ENCODE measurements at regions not wholly inside any gene's neighbourhood (a gene's known extent, or its start where the extent isn't known, plus 50 kb on each side); places are given as distances from the start of the nearest gene placed in this dataset.

DNA sequence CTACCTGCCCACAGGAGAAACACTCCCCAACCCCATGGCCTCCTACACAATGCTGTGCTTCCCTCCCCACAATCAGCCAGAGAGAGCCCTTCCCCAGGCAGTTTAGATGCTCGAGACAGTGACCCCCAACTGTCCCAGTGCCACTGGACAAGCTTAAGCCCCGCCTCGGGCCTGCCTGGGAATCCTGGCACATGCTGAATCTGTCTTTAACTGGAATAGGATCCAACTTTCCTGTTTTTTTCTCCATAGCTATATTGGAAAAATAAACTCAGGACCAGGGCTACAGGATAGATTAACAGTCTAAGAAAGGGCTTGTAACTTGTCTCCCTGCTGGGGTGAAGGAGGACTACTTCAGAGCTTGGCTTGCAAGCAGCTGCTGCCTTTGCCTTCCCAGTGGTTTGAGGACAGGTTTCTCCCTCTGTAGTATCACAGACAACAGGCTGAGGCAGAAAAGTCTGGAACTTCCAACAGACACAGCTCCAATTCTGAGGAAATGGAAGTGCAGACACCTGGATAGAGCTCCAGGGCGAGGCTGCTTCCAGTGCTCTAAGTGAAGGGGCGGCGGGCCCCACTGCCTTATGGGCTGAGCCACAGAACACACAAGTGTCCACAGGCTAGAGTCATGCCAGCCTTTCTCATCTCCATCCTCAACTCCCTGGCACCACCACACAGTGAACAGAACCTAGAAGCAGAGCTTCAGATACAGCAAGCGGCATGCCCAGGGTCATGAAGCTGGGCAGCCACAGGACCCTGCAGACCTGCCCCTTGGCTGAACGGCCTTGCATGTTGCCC is 228.3 kb downstream of the TUBA3C start:
- H3K4me3 Mint-ChIP-seq, result no peak overlapping the region
- TF ChIP-seq, protein P1, sequence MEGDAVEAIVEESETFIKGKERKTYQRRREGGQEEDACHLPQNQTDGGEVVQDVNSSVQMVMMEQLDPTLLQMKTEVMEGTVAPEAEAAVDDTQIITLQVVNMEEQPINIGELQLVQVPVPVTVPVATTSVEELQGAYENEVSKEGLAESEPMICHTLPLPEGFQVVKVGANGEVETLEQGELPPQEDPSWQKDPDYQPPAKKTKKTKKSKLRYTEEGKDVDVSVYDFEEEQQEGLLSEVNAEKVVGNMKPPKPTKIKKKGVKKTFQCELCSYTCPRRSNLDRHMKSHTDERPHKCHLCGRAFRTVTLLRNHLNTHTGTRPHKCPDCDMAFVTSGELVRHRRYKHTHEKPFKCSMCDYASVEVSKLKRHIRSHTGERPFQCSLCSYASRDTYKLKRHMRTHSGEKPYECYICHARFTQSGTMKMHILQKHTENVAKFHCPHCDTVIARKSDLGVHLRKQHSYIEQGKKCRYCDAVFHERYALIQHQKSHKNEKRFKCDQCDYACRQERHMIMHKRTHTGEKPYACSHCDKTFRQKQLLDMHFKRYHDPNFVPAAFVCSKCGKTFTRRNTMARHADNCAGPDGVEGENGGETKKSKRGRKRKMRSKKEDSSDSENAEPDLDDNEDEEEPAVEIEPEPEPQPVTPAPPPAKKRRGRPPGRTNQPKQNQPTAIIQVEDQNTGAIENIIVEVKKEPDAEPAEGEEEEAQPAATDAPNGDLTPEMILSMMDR (conservative IDR thresholded peaks at IDR 0.05), result no peak
- no peak overlapping the region for H4K5ac ChIP-seq (ENCODE audit: insufficient read length, low read depth, low read length)
- no peak overlapping the region for H3K27ac Mint-ChIP-seq
- peaks cover 98 to 100% of the 10 kb centered on the region in 2 experiments for H3K9me3 Mint-ChIP-seq
- no peak overlapping the region for H2AK5ac ChIP-seq (ENCODE audit: insufficient read length, low read length)
- H4K20me1 ChIP-seq (ENCODE audit: control insufficient read depth, insufficient read depth, insufficient read length), result no peaks in the 10 kb centered on the region
- no peak overlapping the region for H3K9ac ChIP-seq (ENCODE audit: extremely low read depth, insufficient read length, low read length)
- H3K79me1 ChIP-seq (ENCODE audit: insufficient read depth, low read depth, low read length, poor library complexity, severe bottlenecking), result no peaks in the 10 kb centered on the region
- H3K4me1 Mint-ChIP-seq, result no peaks in the 10 kb centered on the region
- no CpG with 5 or more reads among the region's 8 CpGs for WGBS (ENCODE audit: extremely low coverage, insufficient read length, low lambda C conversion rate)
- no peak overlapping the region for H4K91ac ChIP-seq (ENCODE audit: insufficient read length, low read depth, low read length)
- no peaks in the 10 kb centered on the region for H3K4me1 ChIP-seq (ENCODE audit: insufficient read depth, low read length)
- no peak overlapping the region for H2BK15ac ChIP-seq (ENCODE audit: low read depth, low read length)
- H3K56ac ChIP-seq (ENCODE audit: insufficient read length, low read depth, low read length), result no peak overlapping the region
- no peak overlapping the region for H3K4me2 ChIP-seq (ENCODE audit: insufficient read depth, insufficient read length, low read length)
- H2BK12ac ChIP-seq (ENCODE audit: insufficient read length, low read depth, low read length), result no peak overlapping the region
- no peak overlapping the region for H3K23ac ChIP-seq (ENCODE audit: insufficient read length, low read depth, low read length)
- H3K23me2 ChIP-seq (ENCODE audit: insufficient read length, low read depth, low read length, poor library complexity, severe bottlenecking), result no peaks in the 10 kb centered on the region
- peaks cover 32 to 42% (median 42%) of the 10 kb centered on the region in 3 experiments for H3K36me3 Mint-ChIP-seq (ENCODE audit: insufficient read depth in 1 of 3, low read depth in 3 of 3)
- no peak overlapping the region for H3T11ph ChIP-seq (ENCODE audit: low read length)
- H3K14ac ChIP-seq (ENCODE audit: insufficient read depth, low read length), result no peak overlapping the region
- no peak overlapping the region for H2AFZ ChIP-seq (ENCODE audit: low read length)
- no peak overlapping the region for H4K8ac ChIP-seq (replicated peaks; ENCODE audit: insufficient read length, low read depth, low read length)
- H3K27ac ChIP-seq (ENCODE audit: insufficient read length, low read depth, low read length), result no peak overlapping the region
- no peaks in the 10 kb centered on the region for H3K27me3 ChIP-seq (ENCODE audit: insufficient read depth, low read length)
- no peak for DNase-seq
- H3K4ac ChIP-seq (ENCODE audit: low read depth, low read length), result no peak overlapping the region
- no peaks in the 10 kb centered on the region for H3K79me2 ChIP-seq (ENCODE audit: insufficient read depth, low read length)
- H3K27me3 Mint-ChIP-seq (ENCODE audit: low read depth), result peaks cover 4% of the 10 kb centered on the region
- H2BK5ac ChIP-seq (ENCODE audit: insufficient read length, low read length), result no peak overlapping the region
- no peak overlapping the region for H2BK20ac ChIP-seq (ENCODE audit: low read depth, low read length, poor library complexity, severe bottlenecking)
- H3K18ac ChIP-seq (ENCODE audit: insufficient read length, low read depth, low read length), result no peak overlapping the region
- H3K9me3 ChIP-seq (ENCODE audit: control insufficient read depth, low read depth, low read length), result peaks cover 98% of the 10 kb centered on the region
- no peak overlapping the region for H2BK120ac ChIP-seq (ENCODE audit: low read depth, low read length, poor library complexity, severe bottlenecking)
